Neural progenitor cell (in vitro differentiated cells): ENCODE measurements at regions not wholly inside any gene's neighbourhood (a gene's known extent, or its start where the extent isn't known, plus 50 kb on each side); places are given as distances from the start of the nearest gene placed in this dataset.

Experiments
- CTCF ChIP-seq: fragments of 200-600 bp; sonication (generic); IDR thresholded peaks from 2 replicates; pipeline ENCODE4 v1.5.1; 2017; ENCODE audit warnings: antibody characterized with exemption, mild to moderate bottlenecking
- EZH2 ChIP-seq: fragments of 200-600 bp; sonication (generic); IDR thresholded peaks from 2 replicates; pipeline ENCODE4 v1.6.1; 2017; ENCODE audit warnings: antibody characterized with exemption, mild to moderate bottlenecking, moderate library complexity

GRCh38 chr2:217451666-217452065 is 551.1 kb downstream of the TNS1 start:
- TF ChIP-seq CTCF (no peak), EZH2 (no peak)
